ENCODE measurements at regions not wholly inside any gene's neighbourhood (a gene's known extent, or its start where the extent isn't known, plus 50 kb on each side); places are given as distances from the start of the nearest gene placed in this dataset.

- FAIRE-seq: no peak
- H3K18ac ChIP-seq (ENCODE audit: extremely low read depth, low read length): no peak overlapping the region
Observed at GRCh38 chr9:88799541-88800328, 191.5 kb upstream of the S1PR3 start.

More at GRCh38 chr9:88799541-88800328, 191.5 kb upstream of the S1PR3 start:
- Histone ChIP-seq H4K20me1 (replicated peaks in 1 of 2; ENCODE audit: control insufficient read depth in 1 of 2, insufficient read depth in 2 of 2, low read length in 2 of 2) (no peaks in the 10 kb centered on the region), H2BK12ac (ENCODE audit: low read depth, low read length) (no peak overlapping the region), H2AK5ac (ENCODE audit: low read depth, low read length) (no peak overlapping the region), H3K79me1 (ENCODE audit: low read depth, low read length) (no peaks in the 10 kb centered on the region), H3K23me2 (ENCODE audit: low read depth, low read length) (no peaks in the 10 kb centered on the region), H2AFZ (ENCODE audit: low read length) (peak overlapping the region; percentile 59; the same call in 1 of the 2 replicates), H3K56ac (replicated peaks; ENCODE audit: insufficient read length, low read depth, low read length) (no peak overlapping the region), H3K23ac (ENCODE audit: insufficient read length) (no peak overlapping the region), H2BK5ac (ENCODE audit: low read depth, low read length) (no peak overlapping the region), H3K4me1 (replicated peaks in 1 of 4; ENCODE audit: control insufficient read depth in 3 of 4, insufficient read depth in 4 of 4, low read length in 3 of 4) (no peaks in the 10 kb centered on the region), H3K4me2 (ENCODE audit: insufficient read depth in 1 of 2, low read depth in 2 of 2, low read length in 2 of 2) (no peak overlapping the region), H3K14ac (ENCODE audit: insufficient read length) (no peak overlapping the region), H4K5ac (ENCODE audit: insufficient read length, low read depth, low read length) (no peak overlapping the region), H2BK20ac (ENCODE audit: low read length) (no peak overlapping the region), H3K9ac (replicated peaks in 1 of 4; ENCODE audit: extremely low read depth in 1 of 4, low read depth in 3 of 4, low read length in 3 of 4) (no peak overlapping the region), H3K27me3 (replicated peaks in 1 of 4; ENCODE audit: control insufficient read depth in 3 of 4, extremely low read depth in 1 of 4, insufficient read depth in 3 of 4, low read length in 3 of 4) (no peaks in the 10 kb centered on the region; a peak in 1 of 7 replicates), H4K8ac (ENCODE audit: extremely low read depth, insufficient read depth, low read length) (no peak overlapping the region), H3K79me2 (ENCODE audit: control insufficient read depth in 1 of 2, insufficient read depth in 2 of 2, low read length in 2 of 2) (no peaks in the 10 kb centered on the region), H2BK15ac (ENCODE audit: low read length) (no peak overlapping the region), H4K91ac (replicated peaks; ENCODE audit: insufficient read length, low read length) (no peak overlapping the region), H3K4me3 (ENCODE audit: extremely low read depth in 1 of 4, insufficient read depth in 2 of 4, low read depth in 3 of 4, low read length in 4 of 4) (no peak overlapping the region), H3K27ac (ENCODE audit: low read depth, low read length) (no peak overlapping the region), H3K4ac (replicated peaks; ENCODE audit: insufficient read length, low read depth, low read length) (no peak overlapping the region), H3K36me3 (ENCODE audit: control insufficient read depth in 2 of 4, insufficient read depth in 4 of 4, low read length in 3 of 4) (no peaks in the 10 kb centered on the region), H3K9me3 (ENCODE audit: insufficient read depth in 2 of 2, low read depth in 1 of 2, low read length in 1 of 2) (no peaks in the 10 kb centered on the region), H2BK120ac (replicated peaks; ENCODE audit: low read depth, low read length) (no peak overlapping the region)
- no peak for DNase-seq (ENCODE audit: low read depth in 1 of 2, low spot score in 2 of 2)
- TF ChIP-seq TEAD4 (IDR thresholded peaks at IDR 0.05; ENCODE audit: low read depth, low read length) (0 out of 2 replicates have a peak, but pooled peaks have one; percentile 15), CHD1 (IDR thresholded peaks at IDR 0.05; ENCODE audit: low read depth, low read length) (no peak), CBX5 (IDR thresholded peaks at IDR 0.05; ENCODE audit: low read depth, low read length) (no peak)
- 85% methylated on average over 6 of the region's 6 CpGs; no CpG with 5 or more reads in 1 of the 2 experiments for WGBS, 2 experiments (ENCODE audit: extremely low coverage in 1 of 2, insufficient coverage in 1 of 2, insufficient read length in 1 of 2, insufficient replicate concordance in 2 of 2, low coverage in 1 of 2, low lambda C conversion rate in 2 of 2, missing lambda C conversion rate in 1 of 2)
- CTCF ChIA-PET (ENCODE audit: partially characterized antibody): interaction anchor here (0.8 to 1.7 kb wide), 3 partner anchors 9 to 978 kb away, joined by 3 to 4 read pairs (median 3); no protein-coding TSS in a partner anchor
- POLR2A ChIA-PET (ENCODE audit: partially characterized antibody): no interaction called here

All from H1 (cell line).